ENCODE measurements at regions not wholly inside any gene's neighbourhood (a gene's known extent, or its start where the extent isn't known, plus 50 kb on each side); places are given as distances from the start of the nearest gene placed in this dataset.

DNA sequence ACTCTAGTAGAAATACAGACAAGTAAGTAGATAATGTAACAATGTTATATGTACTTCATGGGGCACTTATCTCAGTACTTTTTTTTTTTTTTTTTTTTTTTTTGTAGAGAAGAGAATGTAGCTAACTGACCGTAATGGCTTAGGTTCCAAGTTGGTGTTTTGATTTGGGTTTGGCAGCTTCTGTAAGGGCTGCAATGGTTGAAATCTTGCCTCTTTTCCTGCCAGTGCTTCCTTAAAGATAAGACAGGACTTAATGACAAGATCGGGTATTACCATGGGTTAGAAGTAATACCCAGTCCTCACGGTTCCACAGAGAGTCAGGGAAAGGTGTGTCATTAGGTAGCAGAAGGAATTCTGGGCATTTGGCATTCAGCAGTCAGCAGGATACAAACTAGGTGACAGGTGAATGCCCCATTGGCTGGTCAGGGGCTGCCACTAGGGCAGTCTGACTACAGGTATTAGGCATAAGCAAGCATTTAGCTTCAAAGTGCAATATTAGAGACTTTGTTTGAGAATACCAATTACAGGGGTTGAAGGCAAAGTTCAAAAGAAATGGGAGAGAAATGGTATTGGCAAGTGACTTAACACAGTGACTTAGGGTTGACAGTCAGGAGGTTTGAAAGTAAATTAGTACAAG lies 189.4 kb upstream of the RND3 start:
- Histone ChIP-seq H3K36me3 (ENCODE audit: insufficient read depth) (no peaks in the 10 kb centered on the region), H3K27ac (ENCODE audit: low read depth) (no peak overlapping the region), H3K9me2 (ENCODE audit: insufficient read depth) (peaks cover 5% of the 10 kb centered on the region; the same call in 1 of the 2 replicates), H3K27me3 (ENCODE audit: insufficient read depth) (no peaks in the 10 kb centered on the region), H3K4me3 (no peak overlapping the region), H3K4me2 (peak overlapping the region; percentile 52), H4K20me1 (replicated peaks; ENCODE audit: insufficient read depth) (no peaks in the 10 kb centered on the region), H3F3A (replicated peaks; ENCODE audit: low read depth) (no peaks in the 10 kb centered on the region), H3K4me1 (ENCODE audit: insufficient read depth) (peaks cover 3% of the 10 kb centered on the region; the same call in 1 of the 2 replicates), H2AFZ (no peak overlapping the region), H3K79me2 (replicated peaks; ENCODE audit: insufficient read depth) (no peaks in the 10 kb centered on the region)
- no peak overlapping the region for H3K27ac Mint-ChIP-seq
- no peaks in the 10 kb centered on the region for H3K27me3 Mint-ChIP-seq (ENCODE audit: insufficient read depth, low read depth, poor library complexity)
- peaks cover 13% of the 10 kb centered on the region for H3K4me1 Mint-ChIP-seq
- DNase-seq (ENCODE audit: low spot score) (no peak), ATAC-seq (peak; percentile 30; the same call in 2 of the 3 replicates)
- no peak overlapping the region for H3K4me3 Mint-ChIP-seq
- TF ChIP-seq, protein P1, sequence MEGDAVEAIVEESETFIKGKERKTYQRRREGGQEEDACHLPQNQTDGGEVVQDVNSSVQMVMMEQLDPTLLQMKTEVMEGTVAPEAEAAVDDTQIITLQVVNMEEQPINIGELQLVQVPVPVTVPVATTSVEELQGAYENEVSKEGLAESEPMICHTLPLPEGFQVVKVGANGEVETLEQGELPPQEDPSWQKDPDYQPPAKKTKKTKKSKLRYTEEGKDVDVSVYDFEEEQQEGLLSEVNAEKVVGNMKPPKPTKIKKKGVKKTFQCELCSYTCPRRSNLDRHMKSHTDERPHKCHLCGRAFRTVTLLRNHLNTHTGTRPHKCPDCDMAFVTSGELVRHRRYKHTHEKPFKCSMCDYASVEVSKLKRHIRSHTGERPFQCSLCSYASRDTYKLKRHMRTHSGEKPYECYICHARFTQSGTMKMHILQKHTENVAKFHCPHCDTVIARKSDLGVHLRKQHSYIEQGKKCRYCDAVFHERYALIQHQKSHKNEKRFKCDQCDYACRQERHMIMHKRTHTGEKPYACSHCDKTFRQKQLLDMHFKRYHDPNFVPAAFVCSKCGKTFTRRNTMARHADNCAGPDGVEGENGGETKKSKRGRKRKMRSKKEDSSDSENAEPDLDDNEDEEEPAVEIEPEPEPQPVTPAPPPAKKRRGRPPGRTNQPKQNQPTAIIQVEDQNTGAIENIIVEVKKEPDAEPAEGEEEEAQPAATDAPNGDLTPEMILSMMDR (conservative IDR thresholded peaks at IDR 0.05; ENCODE audit: low read depth in 2 of 2), result no peak
- no peaks in the 10 kb centered on the region for H3K36me3 Mint-ChIP-seq (ENCODE audit: low read depth)
- H3K9me3 Mint-ChIP-seq, result no peaks in the 10 kb centered on the region; the same call in 2 of the 3 replicates

- DNase-seq (ENCODE audit: low spot score), result no peak
- H3K27ac Mint-ChIP-seq, result no peak overlapping the region
- TF ChIP-seq ZNF331 (CRISPR knock-in tag; IDR thresholded peaks at IDR 0.05; ENCODE audit: low read depth) (no peak), CREB1 (CRISPR knock-in tag; IDR thresholded peaks at IDR 0.05; ENCODE audit: low read depth) (no peak), STAT1 (IDR thresholded peaks at IDR 0.05; ENCODE audit: unreplicated experiment) (no peak), EZH2 (IDR thresholded peaks at IDR 0.05; ENCODE audit: low read depth, unreplicated experiment) (no peak), NANOG (IDR thresholded peaks at IDR 0.05; ENCODE audit: borderline replicate concordance) (no peak), POLR2AphosphoS5 (IDR thresholded peaks at IDR 0.05; ENCODE audit: low read depth) (no peak), EZH2phosphoT487 (IDR thresholded peaks at IDR 0.05; ENCODE audit: unreplicated experiment) (no peak)
- TF ChIP-seq, protein P2, sequence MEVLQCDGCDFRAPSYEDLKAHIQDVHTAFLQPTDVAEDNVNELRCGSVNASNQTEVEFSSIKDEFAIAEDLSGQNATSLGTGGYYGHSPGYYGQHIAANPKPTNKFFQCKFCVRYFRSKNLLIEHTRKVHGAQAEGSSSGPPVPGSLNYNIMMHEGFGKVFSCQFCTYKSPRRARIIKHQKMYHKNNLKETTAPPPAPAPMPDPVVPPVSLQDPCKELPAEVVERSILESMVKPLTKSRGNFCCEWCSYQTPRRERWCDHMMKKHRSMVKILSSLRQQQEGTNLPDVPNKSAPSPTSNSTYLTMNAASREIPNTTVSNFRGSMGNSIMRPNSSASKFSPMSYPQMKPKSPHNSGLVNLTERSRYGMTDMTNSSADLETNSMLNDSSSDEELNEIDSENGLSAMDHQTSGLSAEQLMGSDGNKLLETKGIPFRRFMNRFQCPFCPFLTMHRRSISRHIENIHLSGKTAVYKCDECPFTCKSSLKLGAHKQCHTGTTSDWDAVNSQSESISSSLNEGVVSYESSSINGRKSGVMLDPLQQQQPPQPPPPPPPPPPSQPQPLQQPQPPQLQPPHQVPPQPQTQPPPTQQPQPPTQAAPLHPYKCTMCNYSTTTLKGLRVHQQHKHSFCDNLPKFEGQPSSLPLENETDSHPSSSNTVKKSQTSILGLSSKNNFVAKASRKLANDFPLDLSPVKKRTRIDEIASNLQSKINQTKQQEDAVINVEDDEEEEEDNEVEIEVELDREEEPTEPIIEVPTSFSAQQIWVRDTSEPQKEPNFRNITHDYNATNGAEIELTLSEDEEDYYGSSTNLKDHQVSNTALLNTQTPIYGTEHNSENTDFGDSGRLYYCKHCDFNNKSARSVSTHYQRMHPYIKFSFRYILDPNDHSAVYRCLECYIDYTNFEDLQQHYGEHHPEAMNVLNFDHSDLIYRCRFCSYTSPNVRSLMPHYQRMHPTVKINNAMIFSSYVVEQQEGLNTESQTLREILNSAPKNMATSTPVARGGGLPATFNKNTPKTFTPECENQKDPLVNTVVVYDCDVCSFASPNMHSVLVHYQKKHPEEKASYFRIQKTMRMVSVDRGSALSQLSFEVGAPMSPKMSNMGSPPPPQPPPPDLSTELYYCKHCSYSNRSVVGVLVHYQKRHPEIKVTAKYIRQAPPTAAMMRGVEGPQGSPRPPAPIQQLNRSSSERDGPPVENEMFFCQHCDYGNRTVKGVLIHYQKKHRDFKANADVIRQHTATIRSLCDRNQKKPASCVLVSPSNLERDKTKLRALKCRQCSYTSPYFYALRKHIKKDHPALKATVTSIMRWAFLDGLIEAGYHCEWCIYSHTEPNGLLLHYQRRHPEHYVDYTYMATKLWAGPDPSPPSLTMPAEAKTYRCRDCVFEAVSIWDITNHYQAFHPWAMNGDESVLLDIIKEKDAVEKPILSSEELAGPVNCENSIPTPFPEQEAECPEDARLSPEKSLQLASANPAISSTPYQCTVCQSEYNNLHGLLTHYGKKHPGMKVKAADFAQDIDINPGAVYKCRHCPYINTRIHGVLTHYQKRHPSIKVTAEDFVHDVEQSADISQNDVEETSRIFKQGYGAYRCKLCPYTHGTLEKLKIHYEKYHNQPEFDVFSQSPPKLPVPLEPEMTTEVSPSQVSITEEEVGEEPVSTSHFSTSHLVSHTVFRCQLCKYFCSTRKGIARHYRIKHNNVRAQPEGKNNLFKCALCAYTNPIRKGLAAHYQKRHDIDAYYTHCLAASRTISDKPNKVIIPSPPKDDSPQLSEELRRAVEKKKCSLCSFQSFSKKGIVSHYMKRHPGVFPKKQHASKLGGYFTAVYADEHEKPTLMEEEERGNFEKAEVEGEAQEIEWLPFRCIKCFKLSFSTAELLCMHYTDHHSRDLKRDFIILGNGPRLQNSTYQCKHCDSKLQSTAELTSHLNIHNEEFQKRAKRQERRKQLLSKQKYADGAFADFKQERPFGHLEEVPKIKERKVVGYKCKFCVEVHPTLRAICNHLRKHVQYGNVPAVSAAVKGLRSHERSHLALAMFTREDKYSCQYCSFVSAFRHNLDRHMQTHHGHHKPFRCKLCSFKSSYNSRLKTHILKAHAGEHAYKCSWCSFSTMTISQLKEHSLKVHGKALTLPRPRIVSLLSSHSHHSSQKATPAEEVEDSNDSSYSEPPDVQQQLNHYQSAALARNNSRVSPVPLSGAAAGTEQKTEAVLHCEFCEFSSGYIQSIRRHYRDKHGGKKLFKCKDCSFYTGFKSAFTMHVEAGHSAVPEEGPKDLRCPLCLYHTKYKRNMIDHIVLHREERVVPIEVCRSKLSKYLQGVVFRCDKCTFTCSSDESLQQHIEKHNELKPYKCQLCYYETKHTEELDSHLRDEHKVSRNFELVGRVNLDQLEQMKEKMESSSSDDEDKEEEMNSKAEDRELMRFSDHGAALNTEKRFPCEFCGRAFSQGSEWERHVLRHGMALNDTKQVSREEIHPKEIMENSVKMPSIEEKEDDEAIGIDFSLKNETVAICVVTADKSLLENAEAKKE (CRISPR knock-in tag; IDR thresholded peaks at IDR 0.05), result no peak
- TF ChIP-seq, protein P3, sequence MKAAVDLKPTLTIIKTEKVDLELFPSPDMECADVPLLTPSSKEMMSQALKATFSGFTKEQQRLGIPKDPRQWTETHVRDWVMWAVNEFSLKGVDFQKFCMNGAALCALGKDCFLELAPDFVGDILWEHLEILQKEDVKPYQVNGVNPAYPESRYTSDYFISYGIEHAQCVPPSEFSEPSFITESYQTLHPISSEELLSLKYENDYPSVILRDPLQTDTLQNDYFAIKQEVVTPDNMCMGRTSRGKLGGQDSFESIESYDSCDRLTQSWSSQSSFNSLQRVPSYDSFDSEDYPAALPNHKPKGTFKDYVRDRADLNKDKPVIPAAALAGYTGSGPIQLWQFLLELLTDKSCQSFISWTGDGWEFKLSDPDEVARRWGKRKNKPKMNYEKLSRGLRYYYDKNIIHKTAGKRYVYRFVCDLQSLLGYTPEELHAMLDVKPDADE (IDR thresholded peaks at IDR 0.05), result no peak
- TF ChIP-seq, protein P1 (conservative IDR thresholded peaks at IDR 0.05; ENCODE audit: low read depth in 2 of 2), result no peak
Measured at GRCh38 chr2:150675807-150676206, 188.3 kb upstream of the RND3 start.

More at GRCh38 chr2:150675807-150676206, 188.3 kb upstream of the RND3 start:
- Mint-ChIP-seq H3K27me3 (ENCODE audit: insufficient read depth, low read depth, poor library complexity) (no peaks in the 10 kb centered on the region), H3K4me3 (no peak overlapping the region), H3K4me1 (peaks cover 13% of the 10 kb centered on the region), H3K36me3 (ENCODE audit: low read depth) (no peaks in the 10 kb centered on the region), H3K9me3 (no peaks in the 10 kb centered on the region)
- no peak overlapping the region for H2AFZ ChIP-seq
- H3K27ac ChIP-seq (ENCODE audit: low read depth), result no peak overlapping the region
- H3F3A ChIP-seq (replicated peaks; ENCODE audit: low read depth), result no peaks in the 10 kb centered on the region
- no peaks in the 10 kb centered on the region for H4K20me1 ChIP-seq (replicated peaks; ENCODE audit: insufficient read depth)
- no peaks in the 10 kb centered on the region for H3K36me3 ChIP-seq (ENCODE audit: insufficient read depth)
- ATAC-seq, result no peak
- no peak overlapping the region for H3K4me2 ChIP-seq
- H3K79me2 ChIP-seq (replicated peaks; ENCODE audit: insufficient read depth), result no peaks in the 10 kb centered on the region
- H3K9me2 ChIP-seq (ENCODE audit: insufficient read depth), result peaks cover 5% of the 10 kb centered on the region; the same call in 1 of the 2 replicates
- H3K27me3 ChIP-seq (ENCODE audit: insufficient read depth), result no peaks in the 10 kb centered on the region
- H3K4me3 ChIP-seq, result no peak overlapping the region
- peaks cover 3% of the 10 kb centered on the region; the same call in 1 of the 2 replicates for H3K4me1 ChIP-seq (ENCODE audit: insufficient read depth)

Data from GM23338 (cell line).